ENCODE measurements at regions not wholly inside any gene's neighbourhood (a gene's known extent, or its start where the extent isn't known, plus 50 kb on each side); places are given as distances from the start of the nearest gene placed in this dataset.

DNA sequence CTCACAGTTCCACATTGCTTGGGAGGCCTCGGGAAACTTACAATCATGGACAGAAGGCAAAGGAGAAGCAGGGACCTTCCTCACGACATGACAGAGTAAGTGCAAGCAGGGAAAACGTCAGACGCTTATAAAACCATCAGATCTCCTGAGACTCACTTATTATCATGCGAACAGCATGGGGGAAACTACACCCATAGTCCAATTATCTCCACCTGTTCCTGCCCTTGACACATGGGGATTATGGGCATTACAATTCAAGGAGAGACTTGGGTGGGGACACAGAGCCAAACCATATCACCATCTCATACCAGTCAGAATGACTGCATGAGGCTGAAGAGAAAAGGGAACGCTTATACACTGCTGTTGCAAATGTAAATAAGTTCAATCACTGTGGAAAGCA lies 1066.9 kb upstream of the PCDH7 start:
- TF ChIP-seq, protein P1, sequence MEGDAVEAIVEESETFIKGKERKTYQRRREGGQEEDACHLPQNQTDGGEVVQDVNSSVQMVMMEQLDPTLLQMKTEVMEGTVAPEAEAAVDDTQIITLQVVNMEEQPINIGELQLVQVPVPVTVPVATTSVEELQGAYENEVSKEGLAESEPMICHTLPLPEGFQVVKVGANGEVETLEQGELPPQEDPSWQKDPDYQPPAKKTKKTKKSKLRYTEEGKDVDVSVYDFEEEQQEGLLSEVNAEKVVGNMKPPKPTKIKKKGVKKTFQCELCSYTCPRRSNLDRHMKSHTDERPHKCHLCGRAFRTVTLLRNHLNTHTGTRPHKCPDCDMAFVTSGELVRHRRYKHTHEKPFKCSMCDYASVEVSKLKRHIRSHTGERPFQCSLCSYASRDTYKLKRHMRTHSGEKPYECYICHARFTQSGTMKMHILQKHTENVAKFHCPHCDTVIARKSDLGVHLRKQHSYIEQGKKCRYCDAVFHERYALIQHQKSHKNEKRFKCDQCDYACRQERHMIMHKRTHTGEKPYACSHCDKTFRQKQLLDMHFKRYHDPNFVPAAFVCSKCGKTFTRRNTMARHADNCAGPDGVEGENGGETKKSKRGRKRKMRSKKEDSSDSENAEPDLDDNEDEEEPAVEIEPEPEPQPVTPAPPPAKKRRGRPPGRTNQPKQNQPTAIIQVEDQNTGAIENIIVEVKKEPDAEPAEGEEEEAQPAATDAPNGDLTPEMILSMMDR (IDR thresholded peaks at IDR 0.05; ENCODE audit: poor library complexity, severe bottlenecking) = no peak
- TF ChIP-seq EZH2 (IDR thresholded peaks at IDR 0.05; ENCODE audit: borderline replicate concordance, insufficient read depth, low read length, poor library complexity, severe bottlenecking) (no peak), EP300 (conservative IDR thresholded peaks at IDR 0.05; ENCODE audit: poor library complexity, severe bottlenecking) (no peak), POLR2AphosphoS5 (IDR thresholded peaks at IDR 0.05) (no peak), MXI1 (conservative IDR thresholded peaks at IDR 0.05; ENCODE audit: poor library complexity, severe bottlenecking) (no peak), SMC3 (conservative IDR thresholded peaks at IDR 0.05; ENCODE audit: poor library complexity) (no peak)

All from neural cell (in vitro differentiated cells).